SKM-1 (cell line): ENCODE measurements at regions not wholly inside any gene's neighbourhood (a gene's known extent, or its start where the extent isn't known, plus 50 kb on each side); places are given as distances from the start of the nearest gene placed in this dataset.

ENCODE experiments used
- DNase-seq: peaks from one replicate; lab custom pipeline; 2025; ENCODE audit not compliant: unreplicated experiment; lab: John Stamatoyannopoulos, UW

DNA sequence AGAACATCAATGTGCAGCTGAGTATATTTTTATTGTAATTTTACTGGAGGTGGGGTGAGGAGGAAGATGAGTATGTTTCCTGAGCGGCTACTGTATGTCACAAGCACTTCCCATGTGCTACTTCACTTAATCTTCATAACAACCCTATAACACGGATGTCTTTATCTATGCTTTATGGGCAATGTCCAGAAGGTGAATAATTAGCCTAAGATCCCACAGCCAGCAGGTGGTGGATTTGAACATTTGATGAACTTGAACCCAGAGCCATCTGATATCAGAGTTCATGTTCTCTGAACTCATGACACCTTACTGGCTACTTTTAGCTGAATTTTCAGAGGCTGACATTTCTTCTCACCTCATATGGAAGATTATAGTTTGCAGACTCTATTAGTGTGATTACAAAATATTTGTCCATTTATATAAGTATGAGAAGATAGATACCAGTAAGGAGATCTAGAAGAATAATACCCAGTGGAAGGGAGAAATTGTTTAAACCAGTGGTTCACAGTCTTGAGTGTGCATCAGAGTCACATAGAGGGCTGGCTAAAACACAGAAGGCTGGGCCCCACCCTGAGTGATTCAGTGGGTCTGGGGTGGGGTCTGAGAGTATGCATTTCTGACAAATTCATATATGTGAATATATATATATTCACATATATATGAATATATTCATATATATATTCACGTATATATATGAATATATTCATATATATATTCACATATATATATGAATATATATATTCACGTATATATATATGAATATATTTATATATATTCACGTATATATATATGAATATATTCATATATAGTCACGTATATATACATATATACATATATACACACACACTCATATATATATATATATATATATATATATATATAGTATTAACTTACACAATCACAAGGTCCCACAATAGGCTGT is 164.4 kb upstream of the NR3C1 start:
- no peak for DNase-seq

DNA sequence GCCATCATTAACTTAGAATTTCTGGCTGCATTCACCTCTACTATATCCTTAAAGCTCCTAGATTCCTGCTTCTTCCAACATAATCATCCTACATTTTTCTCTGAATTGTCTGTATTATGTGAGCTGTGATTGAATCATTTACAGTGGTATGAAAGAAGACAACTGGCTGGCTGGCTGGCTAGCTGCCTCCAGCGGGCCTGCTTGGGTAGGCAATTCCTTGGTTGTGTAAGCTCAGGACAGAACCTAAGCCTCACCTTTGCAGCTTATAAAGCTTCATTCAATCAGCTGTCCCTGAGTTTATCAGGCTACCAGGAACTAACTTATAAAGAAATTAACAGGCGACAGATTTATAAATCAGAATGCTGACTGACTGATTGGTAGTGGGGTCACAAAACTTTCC is 162.7 kb upstream of the NR3C1 start:
- no peak for DNase-seq

DNA sequence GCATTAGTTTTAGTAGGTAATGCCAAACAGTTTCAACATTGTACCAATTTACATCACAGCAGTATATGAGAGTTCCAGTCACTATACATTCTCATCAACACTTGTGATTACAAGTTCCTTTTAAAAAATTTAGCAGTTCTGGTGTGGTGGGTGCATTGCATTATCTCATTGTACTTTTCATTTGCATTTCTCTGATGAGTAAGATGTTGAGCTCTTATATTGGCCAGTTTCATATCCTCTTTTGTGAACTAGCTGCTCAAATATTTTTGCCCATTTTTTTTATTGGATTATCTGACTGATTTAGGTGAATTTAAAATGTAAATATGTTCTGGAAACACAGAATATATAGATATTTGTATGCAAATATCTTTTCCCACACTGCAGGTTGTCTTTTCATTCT is 160.9 kb upstream of the NR3C1 start:
- DNase-seq = no peak

DNA sequence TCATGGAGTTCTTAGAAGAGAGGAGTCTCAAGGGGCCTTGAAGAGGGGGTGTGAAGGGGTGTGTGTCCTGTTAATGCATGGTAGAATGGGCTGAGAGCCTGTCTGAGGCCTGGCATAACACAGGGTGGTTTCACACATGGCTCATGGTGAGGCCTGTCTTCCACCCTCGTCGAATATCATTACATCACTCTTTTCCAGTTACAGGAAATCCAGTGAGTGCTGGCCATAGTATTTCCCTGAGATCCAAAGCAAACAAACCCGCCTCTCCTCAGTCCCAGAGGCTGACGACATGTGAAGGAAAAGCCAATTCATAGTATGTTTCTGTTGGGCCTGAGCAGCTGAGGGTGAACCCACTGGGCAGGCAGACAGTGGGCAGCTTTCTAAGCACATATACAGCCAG is 159.4 kb upstream of the NR3C1 start:
- DNase-seq = no peak

DNA sequence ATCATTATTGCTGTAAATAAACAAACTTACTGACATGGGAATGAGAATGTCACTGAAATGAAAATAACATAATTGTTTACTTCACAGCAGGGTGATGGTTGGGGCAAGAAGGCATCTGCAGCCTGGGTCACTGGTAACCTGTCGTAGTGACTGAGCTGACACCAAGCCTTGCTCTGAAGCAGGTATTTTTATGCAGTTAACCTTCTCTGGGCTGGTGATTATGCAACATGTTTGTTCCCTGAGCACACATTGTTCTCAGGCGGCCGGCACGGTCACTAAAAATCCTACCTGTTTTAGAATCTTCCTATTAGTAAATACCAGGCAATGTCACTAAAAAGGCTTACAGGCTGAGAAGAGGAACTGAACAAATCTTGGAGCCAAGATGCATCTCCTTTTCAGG is 157.7 kb upstream of the NR3C1 start:
- no peak for DNase-seq

DNA sequence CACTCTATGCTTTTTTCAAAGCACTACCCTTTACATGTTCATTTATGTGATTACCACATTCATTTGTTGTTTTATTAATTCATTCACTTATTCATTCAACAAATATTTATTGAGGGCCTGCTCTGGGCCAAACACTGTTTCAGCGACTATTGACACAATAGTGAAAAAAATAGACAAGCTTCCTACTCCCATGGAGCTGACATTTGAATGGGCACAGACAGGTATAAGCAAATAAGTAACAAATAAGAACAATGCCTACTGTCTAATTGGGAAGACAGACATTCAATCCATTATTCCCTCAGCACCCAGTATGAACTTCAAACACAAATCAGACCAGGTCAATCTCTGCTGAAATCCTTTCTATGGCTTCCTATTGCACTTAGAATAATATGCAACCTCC is 156.9 kb upstream of the NR3C1 start:
- DNase-seq = no peak

DNA sequence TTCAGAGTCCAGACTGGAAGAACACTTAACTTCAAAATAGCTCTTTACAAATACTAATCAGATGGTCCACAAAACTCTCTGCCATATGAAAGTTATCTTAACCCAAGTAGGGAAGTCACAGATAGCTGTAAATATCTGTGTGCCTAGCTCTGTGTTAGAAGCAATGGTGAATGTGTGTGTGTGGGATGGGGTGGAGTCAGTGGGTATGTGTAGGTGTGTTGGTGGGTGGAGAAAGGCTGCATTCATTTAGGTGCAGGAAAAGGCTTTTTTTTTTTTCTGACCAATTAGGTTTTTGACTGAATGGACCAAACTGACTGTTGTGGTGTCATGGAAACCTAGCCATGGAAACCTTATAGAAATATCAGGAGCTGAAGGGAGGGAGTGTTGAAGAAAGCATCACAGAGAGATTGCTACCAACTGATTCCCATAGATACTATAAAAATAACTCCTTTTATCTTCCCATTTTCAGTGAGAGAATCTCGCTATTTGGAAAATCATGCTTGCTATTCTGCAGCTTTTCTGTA is 156.2 kb upstream of the NR3C1 start:
- no peak for DNase-seq

DNA sequence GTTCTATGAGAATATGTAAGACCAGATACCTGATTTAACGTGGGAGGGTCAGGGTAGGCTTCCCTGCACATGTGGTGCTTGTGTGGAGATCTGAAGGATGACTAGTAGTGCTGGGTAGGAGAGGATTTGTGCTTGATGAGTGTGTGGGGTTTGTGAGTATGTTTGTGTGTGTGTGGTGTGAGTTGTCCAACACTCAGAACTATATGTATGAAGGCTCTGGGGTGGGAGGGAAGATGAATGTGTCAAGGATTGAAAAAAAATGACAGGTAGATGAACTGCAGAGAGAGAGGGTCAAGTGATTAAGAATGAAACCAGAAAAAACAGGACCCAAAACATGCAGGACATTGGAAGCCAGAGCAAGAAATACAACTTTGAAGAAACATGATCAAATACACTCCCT is 154.6 kb upstream of the NR3C1 start:
- DNase-seq = no peak

DNA sequence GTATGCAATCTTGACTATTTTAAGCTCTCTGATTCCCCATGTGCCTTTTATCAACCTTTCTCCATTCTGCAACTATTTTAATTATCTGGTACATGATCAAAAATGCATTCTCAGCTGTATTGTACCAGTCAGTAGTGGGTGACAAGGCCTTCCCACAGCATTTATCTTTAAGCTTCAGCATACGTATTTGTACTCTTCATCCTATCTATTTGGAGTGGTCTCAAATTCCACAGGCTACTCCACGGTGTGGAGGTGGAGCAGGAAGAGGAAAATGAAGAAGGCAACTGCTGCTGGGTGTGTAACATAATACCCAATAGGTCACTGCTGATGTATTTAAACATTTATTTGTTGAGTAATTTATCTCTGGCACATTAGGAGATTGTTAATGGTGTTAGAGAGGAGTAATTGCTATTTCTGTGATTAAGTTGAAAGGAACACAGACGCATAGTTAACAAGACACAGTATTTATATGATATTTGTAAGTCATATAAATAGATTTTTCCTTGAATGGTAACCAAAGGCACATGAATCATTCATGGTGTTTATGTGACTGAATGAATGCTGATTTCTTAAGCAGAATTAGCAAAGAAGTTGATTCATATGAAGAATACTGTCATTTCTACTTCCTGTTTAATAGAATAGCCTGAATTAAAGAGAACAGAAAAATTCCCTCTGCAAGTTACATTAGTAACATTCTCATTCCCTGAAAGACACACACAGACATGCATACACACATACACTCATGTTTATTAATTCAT is 153.8 kb upstream of the NR3C1 start:
- DNase-seq = no peak

DNA sequence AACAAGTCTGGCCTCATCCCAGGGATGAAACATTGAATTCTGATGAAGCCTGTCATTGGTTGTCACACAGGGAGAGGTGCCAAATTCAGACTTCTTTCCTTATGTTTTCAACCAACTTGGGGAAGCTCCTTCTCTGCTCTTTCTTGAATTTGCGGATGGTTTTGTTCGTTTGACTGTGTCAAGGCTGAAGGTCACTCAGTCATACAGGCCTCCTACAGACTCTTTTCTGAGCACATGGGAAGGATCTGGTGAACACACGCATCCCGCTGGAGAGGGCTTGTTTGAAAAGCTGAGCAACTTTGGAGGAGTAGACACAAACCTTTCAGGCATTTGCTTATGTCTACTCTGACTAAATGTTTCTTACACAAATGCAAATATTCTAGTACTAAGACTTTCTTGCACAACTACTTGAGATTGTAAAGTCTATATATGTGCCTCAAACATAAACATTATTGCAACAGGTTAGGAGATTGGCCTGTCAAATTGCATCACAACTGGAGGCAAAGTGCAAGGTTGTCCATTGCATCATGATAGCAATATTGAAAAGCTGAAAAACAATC is 151.5 kb upstream of the NR3C1 start:
- DNase-seq = peak; percentile 11

DNA sequence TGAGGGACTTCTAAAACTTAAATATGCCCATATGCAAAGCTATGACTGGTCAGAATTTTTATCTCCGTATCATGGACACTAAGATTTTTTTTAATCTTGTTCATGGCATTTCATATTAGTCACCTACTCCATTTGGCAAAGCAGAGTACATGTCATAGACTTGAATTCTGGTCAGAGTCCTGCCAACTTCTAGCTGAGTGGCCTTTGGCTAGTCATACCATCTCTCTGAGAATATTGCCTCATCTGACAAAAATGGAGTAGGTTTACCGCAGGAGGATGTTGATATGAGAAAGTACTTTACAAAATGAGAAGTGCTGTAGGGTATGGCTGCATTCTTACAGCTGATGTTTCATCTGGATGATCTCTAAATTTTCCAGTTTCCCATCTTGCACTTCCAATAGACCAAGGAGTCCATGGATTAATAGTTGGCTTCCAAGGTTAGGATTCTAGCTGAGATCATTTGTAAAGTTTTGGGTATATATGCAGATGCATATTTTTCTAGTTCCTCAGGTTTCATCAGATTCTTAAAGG is 150.8 kb upstream of the NR3C1 start:
- peak; percentile 90 for DNase-seq

DNA sequence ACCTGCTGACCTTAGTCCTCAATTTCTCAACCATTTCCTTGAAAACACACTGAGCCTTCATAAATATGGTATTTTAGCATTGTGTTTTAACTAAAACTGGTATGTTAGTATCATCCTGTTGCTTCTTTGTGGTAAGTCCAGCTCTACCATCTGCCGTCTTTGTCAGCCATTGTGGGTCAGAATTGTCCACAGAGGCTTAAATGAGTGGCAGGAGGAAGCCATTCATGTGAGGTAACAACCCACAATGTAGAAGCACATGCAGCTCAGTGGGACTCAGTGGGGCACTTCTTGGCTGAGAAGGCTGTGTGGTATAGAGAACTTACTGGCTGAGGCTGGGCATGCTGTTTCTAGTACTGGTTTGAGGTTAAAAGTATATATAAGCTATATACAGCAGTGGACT is 149.2 kb upstream of the NR3C1 start:
- peak; percentile 23 for DNase-seq

DNA sequence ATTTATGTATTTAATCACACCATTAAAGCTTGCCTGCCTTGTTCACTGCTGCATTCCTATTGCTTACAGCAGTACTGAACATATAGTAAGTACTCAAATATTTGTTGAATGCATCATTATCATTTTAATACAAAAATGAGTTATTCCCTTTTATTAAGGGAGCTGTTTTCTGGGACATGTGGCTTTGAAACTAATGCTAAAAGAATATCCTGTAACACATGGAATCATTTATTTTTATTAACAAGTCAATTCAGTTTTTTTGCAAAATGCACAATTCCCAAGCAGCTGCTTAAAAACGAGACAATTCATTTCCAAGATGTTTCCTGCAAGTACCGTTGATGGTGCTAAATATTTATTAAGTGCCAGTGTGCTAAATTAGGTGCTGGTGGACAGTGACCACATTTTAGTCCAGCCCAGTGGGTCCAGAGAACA is 148.3 kb upstream of the NR3C1 start:
- no peak for DNase-seq

DNA sequence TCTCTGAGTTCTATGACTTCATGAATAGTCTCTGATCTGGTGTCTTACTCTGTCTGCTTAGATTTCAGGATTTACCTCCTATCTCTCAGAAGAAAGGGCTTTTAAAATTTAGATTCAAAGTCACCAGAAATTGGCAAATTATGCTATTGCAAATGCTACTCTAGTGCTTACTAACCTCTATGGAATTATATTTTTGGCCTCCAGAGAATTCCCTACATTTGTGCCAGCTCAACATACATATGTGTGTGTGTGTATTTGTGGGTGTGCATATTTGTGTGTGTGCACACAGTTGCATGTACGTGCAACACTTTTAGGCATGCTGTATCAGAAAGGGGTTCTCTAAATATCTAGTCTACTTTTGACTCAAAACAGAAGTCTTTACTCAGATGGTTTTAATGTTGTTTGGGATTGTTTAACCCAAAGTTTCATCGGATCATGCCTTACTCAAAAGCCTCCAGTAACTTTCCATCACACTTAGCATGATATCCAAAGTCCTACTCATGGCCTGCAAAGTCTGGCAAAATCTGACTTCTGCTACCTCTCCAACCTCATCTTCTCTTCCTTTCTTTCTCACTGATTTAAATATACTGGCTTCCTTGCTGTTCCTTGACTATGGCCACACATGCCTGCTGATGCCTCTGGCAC is 147.6 kb upstream of the NR3C1 start:
- DNase-seq = no peak

DNA sequence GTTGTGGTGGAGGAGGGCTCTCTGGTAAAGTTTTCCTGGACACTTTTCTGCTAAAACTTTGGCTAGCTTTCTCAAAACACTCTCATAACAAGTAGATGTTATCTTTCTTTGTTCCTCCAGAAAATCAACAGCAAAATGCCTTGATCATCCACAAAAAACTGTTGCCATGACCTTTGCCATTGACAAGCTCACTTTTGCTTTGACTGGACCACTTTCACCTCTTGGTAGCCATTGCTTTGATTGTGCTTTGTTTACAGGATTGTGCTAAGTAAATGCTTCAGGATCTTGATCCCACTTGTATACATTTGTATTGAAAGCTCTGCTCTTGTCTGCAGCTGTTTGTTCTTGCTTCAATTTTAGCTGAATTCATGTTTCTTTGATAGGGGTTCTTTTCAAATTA is 143.9 kb upstream of the NR3C1 start:
- DNase-seq = no peak

DNA sequence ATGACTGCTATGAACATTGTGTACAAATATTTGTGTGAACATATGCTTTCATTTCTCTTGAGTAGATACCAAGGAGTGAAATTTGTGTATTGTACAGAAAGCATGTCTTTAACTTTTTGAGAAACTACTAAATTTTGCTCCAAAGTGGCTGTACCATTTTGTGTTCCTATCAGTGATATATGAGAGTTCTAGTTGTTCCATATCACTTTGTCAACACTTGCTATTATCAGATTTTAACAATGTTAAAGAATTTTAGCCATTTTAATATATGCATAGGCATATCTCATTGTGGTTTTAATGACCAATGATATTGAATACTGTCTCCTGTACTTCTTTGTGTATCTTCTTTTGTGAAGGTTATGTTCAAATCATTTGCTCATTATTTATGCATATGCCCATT is 142.9 kb upstream of the NR3C1 start:
- DNase-seq = no peak

DNA sequence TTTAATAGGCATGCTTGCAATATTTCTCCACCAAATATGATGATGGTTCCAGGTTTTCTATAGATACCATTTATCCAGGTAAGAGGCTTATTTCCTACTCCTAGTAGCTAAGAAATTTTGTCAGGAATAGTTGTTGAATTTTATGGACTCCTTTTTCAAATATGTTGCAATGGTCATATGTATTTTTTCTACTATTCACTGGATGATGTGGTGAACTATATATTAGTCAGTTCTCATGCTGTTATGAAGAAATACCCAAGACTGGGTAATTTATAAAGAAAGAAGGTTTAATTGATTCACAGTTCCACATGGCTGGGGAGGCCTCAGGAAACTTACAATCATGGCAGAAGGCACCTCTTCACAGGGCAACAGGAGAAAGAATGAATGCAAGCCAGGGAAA is 141.1 kb upstream of the NR3C1 start:
- DNase-seq = no peak

DNA sequence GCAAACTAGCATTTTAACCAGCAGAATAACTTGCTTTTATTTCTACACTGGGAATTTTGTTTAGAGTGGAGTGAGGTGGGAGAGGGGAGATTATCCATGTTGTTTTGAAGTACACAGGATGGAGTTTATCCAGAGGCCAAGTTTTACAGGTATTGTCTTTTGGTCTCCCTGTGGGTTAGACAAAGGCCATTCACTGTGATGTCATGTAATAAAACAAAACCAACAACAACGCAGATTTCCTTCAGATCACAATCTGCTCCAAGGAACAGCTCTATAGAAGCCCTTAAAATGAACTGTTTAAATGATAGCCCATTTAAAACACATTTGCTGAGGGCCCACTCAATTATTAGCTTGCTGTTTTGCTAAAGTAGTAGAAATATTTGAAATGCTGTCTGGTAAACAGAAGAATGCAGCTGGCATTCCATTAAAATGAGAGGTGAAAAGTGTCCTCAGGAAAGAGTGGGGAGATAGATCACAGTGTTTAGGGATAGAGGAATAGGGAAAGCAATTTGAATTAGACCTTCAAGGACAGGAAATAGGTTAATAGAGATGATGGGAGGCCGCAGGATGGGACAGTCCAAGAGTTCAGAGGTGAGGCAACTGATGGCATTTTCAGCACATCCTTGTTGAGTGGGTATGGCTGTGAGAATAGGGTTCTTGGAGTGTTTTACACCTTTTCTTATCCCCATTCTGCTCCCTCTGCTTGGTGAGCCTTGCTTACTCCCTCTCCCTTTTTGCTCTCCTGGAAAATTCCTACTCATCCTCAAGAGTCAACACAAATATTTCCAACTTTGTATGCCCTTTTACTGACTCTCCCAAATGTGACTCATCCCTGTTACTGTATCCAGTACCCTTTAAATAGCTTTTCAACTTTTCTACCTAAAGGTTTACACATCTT is 140.1 kb upstream of the NR3C1 start:
- no peak for DNase-seq

DNA sequence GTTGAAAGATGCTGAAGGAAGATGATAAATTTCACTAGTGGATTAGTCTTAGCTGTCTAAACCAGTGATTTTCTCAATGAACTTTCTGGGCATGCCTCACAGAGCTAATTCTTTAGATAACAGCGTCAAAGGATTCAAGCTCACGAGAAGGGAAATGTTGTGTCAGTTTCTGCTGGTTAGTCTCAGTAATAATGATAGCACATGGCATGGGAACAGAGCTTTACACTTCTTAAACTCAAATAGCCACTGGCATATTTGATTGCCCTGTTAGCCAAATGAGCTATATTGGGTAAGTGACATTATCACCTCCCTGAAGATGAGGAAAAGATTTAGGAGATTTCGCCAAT is 139.3 kb upstream of the NR3C1 start:
- no peak for DNase-seq
